ENCODE measurements at regions not wholly inside any gene's neighbourhood (a gene's known extent, or its start where the extent isn't known, plus 50 kb on each side); places are given as distances from the start of the nearest gene placed in this dataset.

DNA sequence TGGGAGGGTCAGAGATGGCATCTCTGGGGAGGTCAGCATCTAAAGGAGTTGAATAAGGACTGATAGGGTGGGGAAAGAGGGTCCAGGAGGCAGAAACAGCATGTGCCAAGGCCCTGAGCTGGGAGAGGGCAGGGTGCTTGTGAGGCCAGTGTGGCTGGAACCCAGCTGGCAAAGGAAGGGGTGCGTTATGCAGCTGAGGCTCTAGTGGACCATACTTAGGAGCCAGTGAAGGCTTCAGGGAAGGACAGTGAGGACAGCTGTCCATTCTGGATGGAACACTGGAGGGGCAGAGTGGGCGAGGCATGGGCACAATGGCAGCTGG lies 57.1 kb upstream of the RPL11 start:
- Histone ChIP-seq H3K27me3 (no peaks in the 10 kb centered on the region), H3K27ac (peak overlapping the region; percentile 58 to 95 (median 80)), H3K9me3 (no peaks in the 10 kb centered on the region), H3K36me3 (no peaks in the 10 kb centered on the region), H3K4me3 (no peak overlapping the region), H3K4me1 (peaks cover 0 to 34% (median 9%) of the 10 kb centered on the region in 4 donors)
- WGBS, 2 donors = 74 to 75% methylated on average over 2 of the region's 2 CpGs
- TF ChIP-seq, protein P1, sequence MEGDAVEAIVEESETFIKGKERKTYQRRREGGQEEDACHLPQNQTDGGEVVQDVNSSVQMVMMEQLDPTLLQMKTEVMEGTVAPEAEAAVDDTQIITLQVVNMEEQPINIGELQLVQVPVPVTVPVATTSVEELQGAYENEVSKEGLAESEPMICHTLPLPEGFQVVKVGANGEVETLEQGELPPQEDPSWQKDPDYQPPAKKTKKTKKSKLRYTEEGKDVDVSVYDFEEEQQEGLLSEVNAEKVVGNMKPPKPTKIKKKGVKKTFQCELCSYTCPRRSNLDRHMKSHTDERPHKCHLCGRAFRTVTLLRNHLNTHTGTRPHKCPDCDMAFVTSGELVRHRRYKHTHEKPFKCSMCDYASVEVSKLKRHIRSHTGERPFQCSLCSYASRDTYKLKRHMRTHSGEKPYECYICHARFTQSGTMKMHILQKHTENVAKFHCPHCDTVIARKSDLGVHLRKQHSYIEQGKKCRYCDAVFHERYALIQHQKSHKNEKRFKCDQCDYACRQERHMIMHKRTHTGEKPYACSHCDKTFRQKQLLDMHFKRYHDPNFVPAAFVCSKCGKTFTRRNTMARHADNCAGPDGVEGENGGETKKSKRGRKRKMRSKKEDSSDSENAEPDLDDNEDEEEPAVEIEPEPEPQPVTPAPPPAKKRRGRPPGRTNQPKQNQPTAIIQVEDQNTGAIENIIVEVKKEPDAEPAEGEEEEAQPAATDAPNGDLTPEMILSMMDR (IDR thresholded peaks at IDR 0.05) = no peak
- TF ChIP-seq EP300 (IDR thresholded peaks at IDR 0.05) = no peak
- TF ChIP-seq POLR2A (IDR thresholded peaks at IDR 0.05) = no peak
- DNase-seq (ENCODE audit: low spot score in 2 of 2) = no peak

DNA sequence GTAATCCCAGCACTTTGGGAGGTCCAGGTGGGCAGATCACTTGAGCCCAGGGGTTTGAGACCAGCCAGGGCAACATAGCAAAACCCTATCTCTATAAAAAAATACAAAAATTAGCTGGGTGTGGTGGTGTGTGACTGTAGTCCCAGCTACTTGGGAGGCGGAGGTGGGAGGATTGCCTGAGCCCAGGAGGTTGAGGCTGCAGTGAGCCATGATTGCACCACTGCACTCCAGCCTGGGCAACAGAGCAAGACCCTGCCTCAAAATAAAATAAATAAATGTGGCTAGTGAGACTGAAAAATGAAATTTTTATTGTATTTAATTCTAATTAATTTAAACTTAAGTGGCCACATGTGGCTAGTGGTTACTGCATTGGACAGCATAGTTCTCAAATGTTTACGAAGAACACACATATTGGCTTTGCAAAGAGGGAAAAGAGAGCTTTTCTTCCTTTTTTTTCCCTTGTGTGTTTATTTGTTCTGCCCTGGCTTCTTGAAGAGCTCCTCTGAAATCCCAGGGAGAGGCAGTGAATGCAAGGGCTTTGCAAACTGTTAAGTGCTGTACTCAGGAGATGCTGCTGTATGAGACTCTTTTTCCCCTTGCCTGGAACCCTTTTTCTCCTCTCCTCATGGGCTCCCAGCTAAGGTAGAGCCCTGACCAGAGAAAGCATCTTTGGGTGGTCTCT lies 59.0 kb upstream of the RPL11 start:
- peaks cover 0 to 15% (median 9%) of the 10 kb centered on the region in 4 donors for H3K4me1 ChIP-seq
- no peak overlapping the region for H3K4me3 ChIP-seq
- H3K27me3 ChIP-seq = no peaks in the 10 kb centered on the region
- TF ChIP-seq EP300 (IDR thresholded peaks at IDR 0.05) (no peak), POLR2A (IDR thresholded peaks at IDR 0.05) (no peak)
- TF ChIP-seq, protein P1 (IDR thresholded peaks at IDR 0.05) = no peak
- WGBS, 2 donors = 93 to 94% methylated on average over 2 of the region's 2 CpGs
- no peak overlapping the region for H3K27ac ChIP-seq
- H3K36me3 ChIP-seq = no peaks in the 10 kb centered on the region
- H3K9me3 ChIP-seq = no peaks in the 10 kb centered on the region
- no peak for DNase-seq (ENCODE audit: low spot score in 2 of 2)

DNA sequence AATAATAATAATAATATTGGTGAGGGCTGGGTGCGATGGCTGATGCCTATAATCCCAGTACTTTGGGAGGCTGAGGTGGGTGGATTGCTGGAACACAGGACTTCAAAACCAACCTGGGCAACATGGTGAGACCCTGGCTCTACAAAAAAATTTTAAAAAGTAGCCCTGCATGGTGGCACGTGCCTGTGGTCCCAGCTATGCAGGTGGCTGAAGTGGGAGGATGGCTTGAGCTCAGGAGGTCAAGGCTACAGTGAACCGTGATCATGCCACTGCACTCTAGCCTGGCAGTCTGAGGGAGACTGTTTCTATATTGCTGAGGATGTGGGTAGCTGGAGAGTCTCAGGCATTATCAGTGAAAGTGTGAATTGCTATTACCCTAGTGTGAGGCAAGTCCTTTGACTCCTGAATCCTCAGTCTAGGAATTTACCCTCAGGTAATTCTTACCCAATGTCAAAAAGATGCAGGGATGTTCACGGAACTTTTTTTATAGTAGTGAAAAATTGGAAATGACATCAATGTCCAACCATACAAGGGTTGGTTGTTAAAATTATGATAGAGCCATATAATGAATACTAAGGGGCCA lies 61.8 kb upstream of the RPL11 start:
- Histone ChIP-seq H3K4me1 (peaks cover 0 to 6% (median 4%) of the 10 kb centered on the region in 4 donors), H3K36me3 (no peaks in the 10 kb centered on the region), H3K9me3 (no peaks in the 10 kb centered on the region), H3K4me3 (no peak overlapping the region), H3K27me3 (no peaks in the 10 kb centered on the region), H3K27ac (no peak overlapping the region)
- DNase-seq (ENCODE audit: low spot score in 2 of 2) = no peak
- WGBS, 2 donors = 69 to 72% methylated on average over 4 of the region's 4 CpGs
- TF ChIP-seq, protein P1 (IDR thresholded peaks at IDR 0.05) = no peak
- TF ChIP-seq POLR2A (IDR thresholded peaks at IDR 0.05) (no peak), EP300 (IDR thresholded peaks at IDR 0.05) (no peak)

DNA sequence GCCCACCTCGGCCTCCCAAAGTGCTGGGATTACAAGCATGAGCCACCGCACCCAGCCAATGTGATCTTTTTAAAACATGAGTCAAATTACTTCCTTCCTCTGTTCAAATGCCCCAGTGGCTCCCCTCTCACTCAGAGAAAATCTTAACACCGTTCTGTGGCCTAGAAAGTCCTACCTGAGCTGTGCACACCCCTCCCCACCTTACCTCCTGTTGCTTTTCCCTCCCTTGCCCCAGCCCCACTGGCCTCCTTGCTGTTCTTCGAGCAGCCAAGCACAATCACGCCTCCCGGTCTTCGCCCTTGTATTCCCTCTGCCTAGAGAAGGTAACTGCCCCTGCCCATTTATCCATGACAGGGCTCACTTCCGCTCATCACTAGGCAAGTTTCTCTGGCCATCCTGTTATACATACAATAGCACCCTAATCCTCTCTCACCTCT lies 62.6 kb upstream of the RPL11 start:
- TF ChIP-seq EP300 (IDR thresholded peaks at IDR 0.05) = no peak
- no peak for TF ChIP-seq POLR2A (IDR thresholded peaks at IDR 0.05)
- TF ChIP-seq, protein P1 (IDR thresholded peaks at IDR 0.05) = no peak
- no peak for DNase-seq (ENCODE audit: low spot score in 2 of 2)
- Histone ChIP-seq H3K4me3 (no peak overlapping the region), H3K36me3 (no peaks in the 10 kb centered on the region), H3K27me3 (no peaks in the 10 kb centered on the region), H3K4me1 (no peaks in the 10 kb centered on the region), H3K9me3 (no peaks in the 10 kb centered on the region), H3K27ac (no peak overlapping the region)
- whole genome bisulfite sequencing, 2 donors = 66 to 74% methylated on average over 8 of the region's 8 CpGs

DNA sequence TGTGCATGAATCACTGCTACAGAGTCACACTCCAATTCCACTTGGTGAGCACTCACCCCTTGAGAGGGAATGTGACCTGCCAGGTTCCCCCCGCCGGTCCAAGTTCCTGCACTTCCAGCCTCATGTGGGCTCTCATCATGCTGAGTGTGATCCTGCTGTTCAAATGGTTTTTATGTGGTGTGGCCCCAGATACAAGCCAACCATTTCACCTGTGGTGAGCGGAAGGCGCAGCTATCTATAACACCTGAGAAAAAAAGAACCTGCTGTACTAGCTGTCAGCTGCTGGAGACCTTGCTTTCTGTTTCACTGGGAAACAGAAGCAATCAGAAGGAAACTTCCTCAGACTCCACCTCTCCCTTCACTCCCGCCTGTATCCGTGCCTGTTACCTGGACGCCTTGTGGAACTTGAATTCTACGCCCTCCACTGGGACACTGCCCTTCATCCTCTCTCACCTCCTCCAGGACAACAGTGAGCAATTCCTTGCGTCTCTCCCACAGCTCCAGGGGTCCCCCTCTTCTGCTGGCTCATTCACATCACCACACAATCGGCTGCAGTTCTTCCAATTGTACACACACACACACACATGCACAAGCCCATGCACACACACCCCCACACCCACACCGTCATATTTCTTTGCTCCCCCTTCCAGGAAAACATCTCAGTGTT lies 64.4 kb upstream of the RPL11 start:
- 68 to 78% methylated on average over 11 of the region's 11 CpGs for whole genome bisulfite sequencing, 2 donors
- no peak overlapping the region for H3K27ac ChIP-seq
- DNase-seq (ENCODE audit: low spot score in 2 of 2) = no peak
- TF ChIP-seq EP300 (IDR thresholded peaks at IDR 0.05) = no peak
- TF ChIP-seq, protein P1 (IDR thresholded peaks at IDR 0.05) = no peak
- TF ChIP-seq POLR2A (IDR thresholded peaks at IDR 0.05) = no peak
- no peaks in the 10 kb centered on the region for H3K27me3 ChIP-seq
- no peaks in the 10 kb centered on the region for H3K4me1 ChIP-seq
- no peak overlapping the region for H3K4me3 ChIP-seq
- no peaks in the 10 kb centered on the region for H3K36me3 ChIP-seq
- no peaks in the 10 kb centered on the region for H3K9me3 ChIP-seq
